DND-41 (cell line): ENCODE measurements at regions not wholly inside any gene's neighbourhood (a gene's known extent, or its start where the extent isn't known, plus 50 kb on each side); places are given as distances from the start of the nearest gene placed in this dataset.

ENCODE experiments used
- EZH2 ChIP-seq: IDR thresholded peaks from 3 replicates; pipeline ENCODE4 v1.6.1; 2012; ENCODE audit warnings: borderline replicate concordance, low read depth, mild to moderate bottlenecking, moderate library complexity, low read length, inconsistent platforms; ENCODE audit not compliant: severe bottlenecking
- TF ChIP-seq, protein P1 (sequence below): IDR thresholded peaks from 2 replicates; pipeline ENCODE4 v1.5.1; 2012; ENCODE audit warnings: borderline replicate concordance, low read length, moderate library complexity, mild to moderate bottlenecking; ENCODE audit not compliant: poor library complexity, severe bottlenecking; ENCODE audit errors: extremely low read depth

DNA sequence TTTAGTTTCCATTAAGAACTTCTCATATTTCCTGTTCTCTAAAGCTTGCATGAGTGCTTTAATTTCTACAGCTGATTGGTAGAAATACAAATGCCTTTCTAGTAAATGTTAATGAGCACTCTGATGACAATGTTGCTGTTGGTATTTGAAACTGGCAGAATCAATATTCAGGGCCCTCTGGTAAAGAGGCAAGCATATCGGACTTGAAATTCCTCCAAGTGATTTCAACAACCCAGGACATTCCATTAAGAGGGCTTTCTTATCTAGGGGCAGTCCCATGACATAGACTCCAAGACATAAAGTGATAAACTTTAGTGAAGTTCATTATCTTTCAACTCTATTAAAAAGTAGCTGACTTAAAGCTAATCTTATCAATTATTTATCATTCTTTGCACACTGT, 83.1 kb upstream of the VCX start:
- TF ChIP-seq, protein P1, sequence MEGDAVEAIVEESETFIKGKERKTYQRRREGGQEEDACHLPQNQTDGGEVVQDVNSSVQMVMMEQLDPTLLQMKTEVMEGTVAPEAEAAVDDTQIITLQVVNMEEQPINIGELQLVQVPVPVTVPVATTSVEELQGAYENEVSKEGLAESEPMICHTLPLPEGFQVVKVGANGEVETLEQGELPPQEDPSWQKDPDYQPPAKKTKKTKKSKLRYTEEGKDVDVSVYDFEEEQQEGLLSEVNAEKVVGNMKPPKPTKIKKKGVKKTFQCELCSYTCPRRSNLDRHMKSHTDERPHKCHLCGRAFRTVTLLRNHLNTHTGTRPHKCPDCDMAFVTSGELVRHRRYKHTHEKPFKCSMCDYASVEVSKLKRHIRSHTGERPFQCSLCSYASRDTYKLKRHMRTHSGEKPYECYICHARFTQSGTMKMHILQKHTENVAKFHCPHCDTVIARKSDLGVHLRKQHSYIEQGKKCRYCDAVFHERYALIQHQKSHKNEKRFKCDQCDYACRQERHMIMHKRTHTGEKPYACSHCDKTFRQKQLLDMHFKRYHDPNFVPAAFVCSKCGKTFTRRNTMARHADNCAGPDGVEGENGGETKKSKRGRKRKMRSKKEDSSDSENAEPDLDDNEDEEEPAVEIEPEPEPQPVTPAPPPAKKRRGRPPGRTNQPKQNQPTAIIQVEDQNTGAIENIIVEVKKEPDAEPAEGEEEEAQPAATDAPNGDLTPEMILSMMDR, result no peak
- TF ChIP-seq EZH2, result no peak
